GM18858 (cell line): ENCODE measurements at regions not wholly inside any gene's neighbourhood (a gene's known extent, or its start where the extent isn't known, plus 50 kb on each side); places are given as distances from the start of the nearest gene placed in this dataset.
"Not testable (repeated sequence)": the region's sequence is repeated elsewhere in the genome, so short reads cannot be mapped to it uniquely, and the experiment has no call there.

Experiments used
- ATAC-seq: cut with Tn5 transposase; IDR thresholded peaks from one replicate; pipeline ENCODE4 v1.9.1; 2021; ENCODE audit not compliant: unreplicated experiment

- no peak for ATAC-seq
These were observed 145.5 kb upstream of the CDKN3 start for GRCh38 chr14:54251356-54251755.

GRCh38 chr14:54252072-54252730, 144.6 kb upstream of the CDKN3 start:
- ATAC-seq, result no peak

- peak; percentile 84 for ATAC-seq
These were observed 143.4 kb upstream of the CDKN3 start for GRCh38 chr14:54253195-54253947.

GRCh38 chr14:54256156-54256555, 140.7 kb upstream of the CDKN3 start:
- no peak for ATAC-seq

GRCh38 chr14:54257424-54257823, 139.4 kb upstream of the CDKN3 start:
- no peak for ATAC-seq

- no peak for ATAC-seq
These were observed 138.4 kb upstream of the CDKN3 start for GRCh38 chr14:54258382-54258781.

- no peak for ATAC-seq
These were observed 137.0 kb upstream of the CDKN3 start for GRCh38 chr14:54259821-54260220.

GRCh38 chr14:54261283-54261682, 135.5 kb upstream of the CDKN3 start:
- ATAC-seq, result no peak

- not testable (repeated sequence) for ATAC-seq
These were observed 130.2 kb upstream of the CDKN3 start for GRCh38 chr14:54266616-54267015.

- ATAC-seq, result peak; percentile 91
These were observed 129.6 kb upstream of the CDKN3 start for GRCh38 chr14:54267172-54267571.

GRCh38 chr14:54275997-54276725, 120.6 kb upstream of the CDKN3 start:
- ATAC-seq, result no peak

GRCh38 chr14:54278087-54278486, 118.7 kb upstream of the CDKN3 start:
- ATAC-seq, result no peak

- no peak for ATAC-seq
These were observed 118.0 kb upstream of the CDKN3 start for GRCh38 chr14:54278665-54279295.

- ATAC-seq, result no peak
These were observed 114.0 kb upstream of the CDKN3 start for GRCh38 chr14:54282849-54283248.

- no peak for ATAC-seq
These were observed 111.8 kb upstream of the CDKN3 start for GRCh38 chr14:54285030-54285429.

GRCh38 chr14:54291491-54292191, 105.2 kb upstream of the CDKN3 start:
- no peak for ATAC-seq

- no peak for ATAC-seq
These were observed 102.0 kb upstream of the CDKN3 start for GRCh38 chr14:54294802-54295201.

GRCh38 chr14:54299410-54300363, 97.1 kb upstream of the CDKN3 start:
- no peak for ATAC-seq

GRCh38 chr14:54300881-54301280, 95.9 kb upstream of the CDKN3 start:
- no peak for ATAC-seq

GRCh38 chr14:54301359-54301758, 95.4 kb upstream of the CDKN3 start:
- no peak for ATAC-seq
